ENCODE measurements at regions not wholly inside any gene's neighbourhood (a gene's known extent, or its start where the extent isn't known, plus 50 kb on each side); places are given as distances from the start of the nearest gene placed in this dataset.
A peak's percentile ranks its signal among the peaks of the same experiment; 100 is the strongest.

- DNase-seq = no peak
Observed at GRCh38 chr6:54991761-54992330, 145.3 kb downstream of the FAM83B start.

GRCh38 chr6:54992789-54993188 is 146.2 kb downstream of the FAM83B start:
- DNase-seq = no peak

GRCh38 chr6:54993294-54993693 is 146.7 kb downstream of the FAM83B start:
- no peak for DNase-seq

- no peak for DNase-seq
Observed at GRCh38 chr6:54993948-54994347, 147.4 kb downstream of the FAM83B start.

- no peak for DNase-seq
Observed at GRCh38 chr6:54998576-54998975, 152.0 kb downstream of the FAM83B start.

GRCh38 chr6:55003719-55004430 is 157.3 kb downstream of the FAM83B start:
- no peak for DNase-seq

- no peak for DNase-seq
Observed at GRCh38 chr6:55009131-55009530, 162.6 kb downstream of the FAM83B start.

GRCh38 chr6:55011034-55011433 is 163.3 kb upstream of the HCRTR2 start:
- no peak for DNase-seq

GRCh38 chr6:55012454-55012853 is 161.9 kb upstream of the HCRTR2 start:
- DNase-seq = no peak

GRCh38 chr6:55014321-55015088 is 159.8 kb upstream of the HCRTR2 start:
- peak; percentile 60 for DNase-seq

- DNase-seq = no peak
Observed at GRCh38 chr6:55016261-55016660, 158.1 kb upstream of the HCRTR2 start.

- DNase-seq = no peak
Observed at GRCh38 chr6:55017555-55018300, 156.6 kb upstream of the HCRTR2 start.

GRCh38 chr6:55019591-55019990 is 154.7 kb upstream of the HCRTR2 start:
- DNase-seq = no peak

GRCh38 chr6:55023230-55023629 is 151.1 kb upstream of the HCRTR2 start:
- no peak for DNase-seq

- DNase-seq = peak; percentile 63
Observed at GRCh38 chr6:55033016-55033546, 141.2 kb upstream of the HCRTR2 start.

- DNase-seq = no peak
Observed at GRCh38 chr6:55034752-55035151, 139.6 kb upstream of the HCRTR2 start.

- peak; percentile 98 for DNase-seq
Observed at GRCh38 chr6:55040102-55040848, 134.0 kb upstream of the HCRTR2 start.

- DNase-seq = no peak
Observed at GRCh38 chr6:55046869-55047422, 127.4 kb upstream of the HCRTR2 start.

- no peak for DNase-seq
Observed at GRCh38 chr6:55047451-55048044, 126.8 kb upstream of the HCRTR2 start.

GRCh38 chr6:55049866-55050265 is 124.4 kb upstream of the HCRTR2 start:
- no peak for DNase-seq

- no peak for DNase-seq
Observed at GRCh38 chr6:55052846-55053245, 121.5 kb upstream of the HCRTR2 start.

- no peak for DNase-seq
Observed at GRCh38 chr6:55058682-55059081, 115.6 kb upstream of the HCRTR2 start.

Data from HCEC 1CT (cell line).